Activated CD8-positive, alpha-beta memory T cell treated with anti-CD3 and anti-CD28 coated beads for 1 hour (primary cell): ENCODE measurements at regions not wholly inside any gene's neighbourhood (a gene's known extent, or its start where the extent isn't known, plus 50 kb on each side); places are given as distances from the start of the nearest gene placed in this dataset.

Experiments used
- DNase-seq, 2 donors: peaks; one replicate each; pipeline ENCODE4 v3.0.0-alpha.2; 2020; ENCODE audit warnings: low read depth in 1 of 2; ENCODE audit errors: extremely low read depth in 1 of 2

DNA sequence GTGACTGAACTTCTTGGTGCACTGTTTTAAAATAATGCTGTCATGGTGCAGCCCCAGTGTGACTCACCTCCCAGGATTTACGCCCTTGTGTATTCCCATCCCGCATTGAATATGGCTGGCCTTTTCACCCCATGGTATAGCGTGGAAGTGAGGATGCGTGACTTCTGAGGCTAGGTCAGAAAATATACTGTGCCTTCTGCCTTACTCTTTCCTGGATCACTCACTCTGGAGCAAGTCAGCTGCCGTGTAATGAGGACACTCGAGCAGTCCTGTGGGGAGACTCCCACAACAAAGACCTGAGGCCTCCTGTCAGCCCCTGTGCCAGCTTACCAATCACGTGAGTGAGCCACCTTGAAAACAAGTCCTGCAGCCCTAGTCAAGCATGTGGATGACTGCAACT, 471.9 kb upstream of the KIRREL3 start:
- no peak for DNase-seq

DNA sequence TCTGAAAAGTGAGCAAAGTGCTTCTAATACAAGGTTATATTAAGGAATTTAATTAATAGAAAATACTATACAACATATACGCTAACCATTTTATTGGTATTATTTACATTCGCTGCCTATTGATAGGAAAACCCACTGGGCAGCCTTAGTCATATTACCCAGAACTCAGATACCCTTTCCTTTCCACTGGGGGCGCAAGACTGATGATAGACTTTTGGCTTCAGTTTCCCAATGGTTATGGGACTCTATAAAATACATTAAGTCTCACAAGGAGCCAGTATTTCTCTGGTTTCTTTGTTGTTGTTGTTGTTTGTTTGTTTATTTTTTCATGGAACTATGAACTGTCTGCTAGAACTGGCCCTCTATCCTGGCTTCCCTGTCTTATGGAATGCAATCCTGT, 471.1 kb upstream of the KIRREL3 start:
- DNase-seq, result no peak

DNA sequence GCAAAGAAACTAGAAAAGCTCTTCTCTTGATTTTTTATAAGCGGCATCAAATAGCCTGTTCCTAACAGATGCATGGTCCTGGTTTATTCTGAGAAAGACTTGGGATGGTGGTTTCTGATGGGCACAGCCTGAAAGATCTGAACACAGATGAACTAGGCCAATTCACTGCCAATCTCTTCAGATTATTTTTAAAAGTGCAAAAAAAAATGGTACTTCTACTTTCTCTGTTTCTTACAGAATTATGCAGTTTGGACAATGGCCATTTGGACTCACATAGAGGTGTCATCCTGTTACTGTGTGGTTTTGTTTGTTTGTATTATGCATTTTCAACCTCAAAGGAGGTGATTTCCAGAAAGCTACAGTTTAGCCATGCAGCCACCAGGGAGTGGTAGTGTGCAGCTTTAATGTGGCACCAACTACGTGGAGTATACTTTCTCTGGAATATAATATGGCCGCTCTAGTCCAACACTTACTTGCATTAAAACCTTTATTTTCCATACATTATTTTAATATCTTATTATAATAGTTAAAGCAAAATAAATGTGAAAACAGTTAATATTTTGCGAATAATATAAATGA, 469.8 kb upstream of the KIRREL3 start:
- no peak for DNase-seq

DNA sequence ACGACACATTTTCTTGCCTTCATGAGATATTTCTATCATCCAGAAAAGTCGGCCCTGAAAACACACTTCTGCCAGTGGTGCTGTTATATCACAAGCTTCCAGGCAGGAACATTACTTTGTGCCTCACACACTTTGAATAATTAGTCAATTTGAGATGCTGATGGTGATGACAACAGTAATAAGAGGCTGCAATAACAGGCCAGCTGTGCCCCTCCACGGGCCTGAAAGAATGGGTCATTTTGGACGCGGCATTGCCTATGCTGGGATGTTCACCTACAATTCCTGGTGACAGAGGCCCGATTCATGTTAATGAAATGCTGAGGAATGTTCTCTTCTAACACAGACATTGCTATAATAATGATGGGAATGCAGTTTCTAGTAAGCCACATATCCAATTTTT, 463.8 kb upstream of the KIRREL3 start:
- DNase-seq, result no peak

DNA sequence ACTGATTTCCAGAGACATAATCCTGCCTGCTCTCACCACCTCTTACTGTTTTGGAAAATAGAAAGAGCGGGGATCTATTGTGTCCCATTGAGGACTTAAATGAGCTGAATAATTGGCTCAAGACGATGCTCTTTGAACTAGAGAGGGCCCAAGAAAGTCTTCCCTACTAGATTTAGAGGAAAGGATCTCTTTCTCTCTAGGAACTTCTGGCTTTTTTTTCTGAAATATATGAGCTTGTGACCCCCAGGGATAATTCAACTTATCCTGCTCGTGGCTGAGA, 461.4 kb upstream of the KIRREL3 start:
- DNase-seq, result no peak

DNA sequence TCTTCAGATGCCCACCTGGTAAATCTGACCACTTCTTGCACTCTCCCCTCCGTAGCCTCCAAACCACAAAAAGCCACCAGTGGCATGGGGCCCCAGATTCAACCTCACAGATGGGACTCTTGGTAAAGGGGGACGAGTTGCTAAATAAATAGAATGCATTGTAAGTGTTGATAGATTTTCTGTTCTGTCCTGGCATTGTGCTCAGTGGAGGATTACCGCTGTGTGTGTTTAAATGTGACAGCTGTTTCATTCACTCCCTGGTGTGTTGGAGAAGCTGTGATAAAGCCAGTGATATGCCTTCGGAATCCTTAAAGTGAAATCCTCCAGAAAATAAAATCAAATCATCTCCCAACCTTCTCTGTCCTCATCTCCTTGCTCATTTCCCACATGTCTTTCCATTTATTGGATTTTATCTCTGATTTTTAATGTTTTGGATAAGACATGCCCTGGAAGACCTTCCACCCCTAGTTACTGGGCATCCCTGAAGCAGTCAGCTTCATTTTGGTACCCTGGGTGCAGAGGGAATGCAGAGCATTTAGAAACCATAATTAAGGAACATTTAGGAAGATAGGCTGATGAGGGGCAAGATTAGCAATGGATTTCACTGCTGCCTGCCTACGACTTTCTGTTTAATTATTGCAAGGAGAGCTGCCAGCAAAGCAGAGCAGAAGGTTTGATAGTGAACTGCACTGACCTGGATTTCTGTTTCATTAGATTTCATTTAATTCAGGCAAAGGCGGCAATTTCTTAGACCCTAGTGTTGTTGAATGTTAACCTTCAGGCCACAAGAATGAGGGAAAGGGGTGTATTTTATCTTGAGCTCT, 460.9 kb upstream of the KIRREL3 start:
- no peak for DNase-seq

DNA sequence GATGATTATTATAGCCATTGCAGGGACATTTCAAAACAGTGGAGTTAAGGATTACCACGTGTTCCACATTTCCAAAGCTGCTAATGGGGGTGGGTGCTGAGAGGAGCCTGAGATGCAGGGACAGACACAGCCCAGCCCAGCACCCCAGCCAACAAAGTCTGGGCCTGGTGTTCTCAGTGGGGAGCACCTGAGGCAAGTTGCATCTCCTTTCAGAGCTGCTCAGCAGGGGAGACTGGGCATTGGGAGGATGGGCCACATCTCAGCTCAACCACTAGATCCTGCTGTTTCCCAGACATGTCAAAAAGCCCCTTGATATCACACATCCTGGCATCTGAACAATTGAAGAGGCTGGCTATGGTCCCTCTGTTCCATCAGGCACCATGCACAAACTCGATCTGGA, 458.0 kb upstream of the KIRREL3 start:
- DNase-seq, result no peak

DNA sequence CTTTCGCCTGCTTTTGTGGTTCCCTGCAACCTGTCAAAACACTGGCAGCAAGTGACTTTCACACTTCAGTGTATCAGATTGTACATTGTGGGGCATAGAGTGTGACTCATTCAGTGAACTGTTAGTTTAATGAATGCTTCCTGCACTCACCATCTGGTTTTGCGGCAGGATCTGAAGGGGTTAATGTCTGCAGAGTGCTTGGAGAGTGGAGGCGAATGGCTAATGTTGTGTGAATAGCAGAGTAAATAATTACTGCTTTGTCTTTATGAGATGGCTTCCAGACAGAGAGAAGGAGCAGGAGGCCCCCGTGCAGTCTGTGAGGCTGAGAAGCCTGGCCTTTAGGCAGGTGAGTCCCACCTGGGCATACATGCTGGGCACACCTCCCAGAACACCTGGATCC, 454.3 kb upstream of the KIRREL3 start:
- DNase-seq, result no peak

DNA sequence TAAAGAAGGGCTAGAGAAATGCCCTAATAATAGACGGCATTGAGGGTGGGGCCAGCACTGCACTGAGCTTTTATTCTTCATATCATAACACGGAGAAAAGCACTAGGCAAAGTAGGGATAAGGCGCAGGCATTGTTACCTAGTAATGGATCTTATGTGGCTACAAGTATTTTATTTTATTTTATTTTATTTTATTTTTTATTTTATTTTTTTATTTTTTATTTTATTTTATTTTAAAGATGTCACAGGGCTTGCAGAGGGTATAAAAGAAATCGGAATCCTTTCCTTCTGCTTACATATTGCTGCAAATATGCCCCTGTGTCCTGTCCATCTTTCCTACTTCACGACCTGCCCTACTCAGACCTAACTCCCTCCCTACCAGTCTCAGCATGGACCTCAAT, 452.0 kb upstream of the KIRREL3 start:
- DNase-seq, result no peak

DNA sequence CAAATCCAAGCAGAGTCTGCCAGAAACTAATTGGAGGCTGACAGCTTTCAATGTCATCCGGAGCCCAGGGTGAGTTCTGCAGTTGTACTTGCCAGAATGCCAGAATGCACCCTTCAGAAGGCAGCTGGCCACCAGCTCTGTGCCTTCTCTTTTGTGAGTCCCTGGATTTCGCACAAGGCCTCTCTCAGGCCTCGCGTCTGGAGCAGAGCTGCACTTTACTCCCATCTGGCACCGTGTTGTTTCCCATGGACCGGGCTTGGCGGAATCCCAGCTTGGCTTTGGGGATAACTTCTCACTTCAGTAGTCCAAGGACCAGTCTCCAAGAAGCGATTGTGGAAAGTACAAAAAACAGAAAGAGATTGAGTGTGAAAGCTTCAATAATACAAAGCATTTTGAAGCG, 451.3 kb upstream of the KIRREL3 start:
- DNase-seq, result no peak

DNA sequence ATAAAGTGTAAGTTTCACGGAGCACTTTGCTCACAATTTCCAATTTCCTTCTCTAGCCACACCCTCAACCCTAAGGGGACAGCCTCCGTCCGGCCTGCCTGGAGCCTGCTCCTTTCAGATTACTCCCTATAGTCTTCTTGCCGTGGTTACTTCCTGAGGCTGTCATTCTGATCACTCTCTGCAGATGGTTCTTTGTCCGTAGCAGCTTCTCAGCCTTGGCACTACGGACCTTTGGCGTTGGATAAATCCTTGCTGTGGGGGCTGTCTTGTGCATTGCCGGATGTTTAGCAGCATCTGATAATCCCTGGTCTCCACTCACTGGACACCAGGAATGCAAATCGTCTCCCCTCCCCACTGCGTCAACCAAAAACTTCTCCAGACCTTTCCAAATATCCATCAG, 447.5 kb upstream of the KIRREL3 start:
- no peak for DNase-seq

DNA sequence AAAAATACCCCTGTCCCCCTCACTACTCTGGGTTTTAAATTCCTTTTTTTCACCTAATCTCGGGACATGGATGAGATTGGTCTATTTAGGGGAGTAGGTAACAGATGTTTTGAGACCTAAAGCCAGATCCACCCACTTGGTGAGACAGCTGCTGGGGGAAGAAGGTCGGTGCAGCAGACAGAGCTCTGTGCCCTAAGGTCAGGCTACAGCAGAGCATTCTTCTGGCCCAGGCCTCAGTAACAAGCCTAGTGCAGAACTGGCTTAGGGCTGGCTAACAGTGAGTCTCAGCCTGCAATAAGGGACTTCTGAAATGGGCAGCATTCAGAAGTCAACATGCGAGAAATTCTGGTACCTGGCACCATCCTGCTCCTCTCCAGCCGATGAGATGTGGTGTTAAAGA, 444.9 kb upstream of the KIRREL3 start:
- no peak for DNase-seq

DNA sequence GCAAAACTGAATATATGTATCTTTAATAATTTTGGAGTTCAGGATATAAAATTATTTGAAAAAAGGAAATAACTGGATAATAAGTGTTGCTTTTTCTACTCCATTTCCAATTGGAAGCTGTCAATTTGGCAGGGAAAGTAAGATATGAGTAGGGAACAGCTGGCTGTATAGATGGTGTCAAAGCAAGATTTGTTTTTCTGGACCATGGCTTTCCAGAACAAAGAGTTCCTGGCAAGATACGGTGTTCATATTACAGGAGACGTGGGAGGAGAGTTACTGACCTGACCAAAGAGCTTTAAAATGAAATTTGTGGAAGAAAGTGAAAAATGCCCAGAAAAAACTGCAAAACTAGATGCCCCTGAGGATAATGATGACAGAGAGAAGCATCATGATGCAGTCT, 442.7 kb upstream of the KIRREL3 start:
- DNase-seq, result no peak

DNA sequence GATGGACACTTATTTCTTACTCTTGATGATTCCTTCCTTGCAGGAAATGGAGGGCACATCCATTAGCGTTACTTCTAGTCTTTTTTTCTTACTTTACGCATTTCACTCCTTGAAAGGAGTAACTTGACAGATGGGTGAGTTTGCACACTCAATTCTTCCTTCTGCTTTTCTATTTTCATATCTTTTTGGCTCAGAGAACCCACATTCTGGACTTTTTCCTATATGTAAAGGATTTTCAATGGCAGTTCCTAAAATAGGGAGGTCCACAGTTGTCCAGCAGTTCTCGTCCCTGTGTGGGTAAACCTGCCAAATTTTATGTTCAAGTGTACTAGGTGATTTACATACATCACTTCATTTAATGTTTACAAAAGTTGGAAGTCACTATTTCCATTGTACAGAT, 440.0 kb upstream of the KIRREL3 start:
- no peak for DNase-seq

DNA sequence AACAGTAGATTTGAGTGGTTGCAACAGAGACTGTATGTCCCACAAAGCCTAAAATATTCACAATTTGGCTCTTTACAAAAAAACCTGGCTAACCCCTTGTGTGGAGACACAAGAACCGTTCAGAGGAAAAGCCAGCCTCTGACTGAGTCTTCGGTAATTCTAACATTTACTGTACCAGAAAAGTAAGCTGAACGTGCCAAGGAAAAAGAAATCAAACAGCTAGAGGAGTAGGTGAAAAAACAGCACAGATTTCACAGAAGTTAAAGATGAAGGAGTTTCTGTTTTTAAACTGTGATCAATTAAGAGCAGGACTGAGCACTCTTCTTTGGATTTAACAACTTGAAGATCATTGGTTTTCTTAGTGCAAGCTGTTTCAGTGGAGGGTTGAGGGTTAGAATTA, 424.7 kb upstream of the KIRREL3 start:
- DNase-seq, result no peak

DNA sequence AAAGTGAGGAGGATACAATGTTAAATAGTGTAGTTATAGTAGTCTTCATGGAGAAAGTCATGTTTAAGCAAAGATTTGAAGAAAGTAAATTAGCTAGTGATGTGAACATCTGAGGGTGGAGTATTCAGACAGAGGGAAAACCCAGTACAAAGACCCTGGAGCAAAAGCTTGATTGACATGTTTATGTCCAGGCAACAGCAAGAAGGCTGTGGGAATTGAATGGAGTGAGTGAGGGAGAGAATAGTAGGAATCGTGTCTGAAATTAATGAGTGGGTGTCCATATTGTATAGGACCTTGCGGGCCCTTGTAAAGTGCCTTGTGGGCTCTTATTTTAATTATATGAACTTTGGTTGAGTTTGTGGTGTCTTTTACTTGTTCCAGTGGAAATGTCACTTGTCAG, 424.1 kb upstream of the KIRREL3 start:
- no peak for DNase-seq

DNA sequence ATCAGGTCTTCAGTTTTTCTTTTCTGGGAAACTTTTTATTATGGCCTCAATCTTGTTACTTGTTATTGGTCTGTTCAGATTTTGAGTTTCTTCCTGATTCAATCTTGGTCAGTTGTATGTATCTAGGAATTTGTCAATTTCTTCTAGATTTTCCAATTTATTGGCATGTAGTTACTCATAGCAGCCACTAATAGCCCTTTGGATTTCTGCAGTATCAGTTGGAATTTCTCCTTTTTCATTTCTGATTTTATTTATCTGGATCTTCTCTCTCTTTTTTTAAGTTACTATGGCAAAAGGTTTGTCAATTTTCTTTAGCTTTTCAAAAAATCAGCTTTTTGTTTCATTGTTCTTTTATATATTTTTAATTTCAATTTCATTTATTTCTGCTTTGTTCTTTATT, 419.6 kb upstream of the KIRREL3 start:
- no peak for DNase-seq

DNA sequence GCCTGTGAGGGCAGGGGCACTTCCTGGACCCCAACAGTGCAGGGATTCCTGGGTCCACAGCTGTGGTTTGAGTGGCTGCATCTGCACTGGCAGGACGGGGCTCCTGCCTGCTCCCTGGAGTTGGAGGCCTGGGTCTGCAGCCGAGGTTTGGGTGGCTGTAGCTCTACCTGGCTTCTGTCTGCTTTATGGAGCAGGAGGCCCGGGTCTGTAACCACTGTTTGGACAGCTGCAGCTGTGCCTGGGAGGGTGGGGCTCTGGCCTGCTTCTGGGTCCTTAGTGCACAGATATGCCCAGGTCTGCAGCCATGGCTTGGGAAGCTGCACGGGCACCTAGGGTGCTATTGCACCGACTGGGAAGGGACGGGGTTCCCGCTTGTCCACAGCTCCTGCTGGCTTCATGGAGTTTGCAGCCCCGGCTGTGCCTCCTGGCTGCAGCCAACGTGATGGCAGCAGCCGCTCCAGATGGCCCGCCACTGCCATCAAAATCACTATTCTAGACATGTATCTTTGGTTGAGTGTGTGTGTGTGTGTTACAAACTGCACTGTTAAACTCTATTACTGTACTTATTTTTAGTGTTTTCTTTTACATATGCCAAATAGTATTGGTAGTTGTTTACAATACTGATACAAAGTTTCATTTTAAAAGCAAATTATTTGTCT, 412.3 kb upstream of the KIRREL3 start:
- DNase-seq, result no peak

DNA sequence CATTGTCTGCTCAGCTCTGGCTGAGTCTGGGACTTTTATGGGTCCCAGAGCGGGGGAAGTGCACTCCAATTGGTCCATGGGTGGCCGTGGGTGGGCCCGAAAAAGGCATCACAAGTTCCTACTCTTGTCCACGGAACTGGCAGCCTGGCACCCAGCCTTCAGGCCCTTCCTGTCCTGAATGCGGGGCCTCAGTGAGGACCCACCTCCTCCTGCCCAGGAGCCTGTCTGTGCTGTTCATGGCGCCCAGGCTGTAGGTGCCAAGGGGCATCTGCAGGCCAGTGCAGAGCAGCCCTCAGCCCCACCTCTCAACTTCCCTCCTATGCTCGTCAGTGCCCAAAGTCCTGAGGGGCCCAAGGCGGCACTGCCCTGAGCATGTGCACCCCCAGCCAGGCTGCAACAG, 411.7 kb upstream of the KIRREL3 start:
- DNase-seq, result no peak

DNA sequence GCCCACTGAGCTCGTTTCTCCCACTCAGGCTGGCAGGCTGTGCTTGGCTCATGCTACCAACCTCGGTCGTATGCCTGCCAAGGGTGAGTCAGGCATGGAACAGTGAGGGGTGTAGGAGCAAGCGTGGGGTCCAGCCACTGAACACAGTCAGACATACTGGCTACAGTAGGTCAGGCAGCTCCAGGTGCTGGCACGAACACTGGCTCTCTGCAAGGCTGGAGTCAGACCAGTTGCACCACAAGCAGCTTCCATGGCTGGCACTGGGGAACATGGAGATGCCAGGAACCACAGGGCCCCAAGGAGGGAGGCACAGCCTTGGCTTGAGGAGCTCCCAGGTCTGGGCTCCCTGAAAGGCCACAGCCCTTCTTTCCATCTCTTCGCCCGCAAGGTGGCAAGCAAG, 410.7 kb upstream of the KIRREL3 start:
- no peak for DNase-seq

DNA sequence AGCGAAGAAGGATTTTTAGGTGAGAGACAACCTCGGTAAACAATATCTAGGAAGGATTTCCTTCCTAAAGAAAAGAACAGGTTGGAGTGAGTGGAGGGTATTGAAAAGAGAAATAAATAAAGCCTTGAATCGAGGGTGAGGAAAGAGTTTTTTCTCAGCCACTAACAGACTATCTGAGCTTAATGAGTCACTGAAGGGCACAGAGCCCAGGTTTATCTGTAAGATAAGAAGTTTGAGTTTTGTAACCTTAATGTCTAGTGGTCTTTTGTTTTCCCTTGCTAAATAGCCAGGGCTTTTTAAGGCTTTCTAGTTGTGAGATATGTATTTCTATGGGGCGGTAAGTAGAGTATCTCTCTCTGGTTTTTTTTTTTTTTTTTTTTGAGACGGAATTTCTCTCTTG, 394.5 kb upstream of the KIRREL3 start:
- no peak for DNase-seq

DNA sequence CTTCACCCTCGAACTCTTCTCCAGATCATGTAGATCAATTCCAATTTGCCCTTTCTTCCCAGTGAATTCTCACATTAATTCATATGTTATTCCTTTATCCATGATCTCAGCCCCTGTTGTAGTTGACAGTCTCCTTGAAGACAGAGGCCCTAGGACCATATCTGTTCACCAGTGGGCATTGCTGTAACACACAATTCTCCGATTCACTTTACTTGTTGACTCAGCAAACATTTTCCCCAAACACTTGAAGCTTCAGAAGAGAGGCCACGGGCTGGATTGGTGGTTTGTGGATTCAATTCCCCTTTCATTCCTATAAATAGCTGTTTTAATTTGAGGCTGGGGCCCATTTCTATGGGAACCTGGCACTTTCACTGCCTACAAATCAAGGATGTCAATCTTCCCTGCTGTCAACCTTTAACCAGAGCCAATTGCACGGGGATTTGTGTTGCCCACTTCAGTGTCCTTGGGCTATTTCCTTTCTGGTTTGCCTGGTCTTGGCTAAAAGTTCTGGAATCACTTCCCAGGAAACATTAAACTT, 393.0 kb upstream of the KIRREL3 start:
- DNase-seq, result no peak
